GM13977 (cell line): ENCODE measurements at regions not wholly inside any gene's neighbourhood (a gene's known extent, or its start where the extent isn't known, plus 50 kb on each side); places are given as distances from the start of the nearest gene placed in this dataset.

ENCODE experiments used
- DNase-seq: peaks from one replicate; pipeline ENCODE4 v3.0.0; 2012; ENCODE audit warnings: low spot score
- in situ Hi-C: fragments of 300-500 bp; cut with MboI; formaldehyde crosslinking; loops from one replicate; pipeline ENCODE4 v1.12.0; 2022; ENCODE audit warnings: low sequenced_read_pairs, low pct_unique_long_range_greater_than_20kb, mixed read lengths, inconsistent platforms; ENCODE audit not compliant: unreplicated experiment
- TF ChIP-seq, protein P1 (sequence below): IDR thresholded peaks from 2 replicates; pipeline ENCODE4 v1.5.1; 2012; ENCODE audit warnings: mild to moderate bottlenecking, control low read depth; ENCODE audit not compliant: insufficient read depth; ENCODE audit errors: extremely low read depth, missing control alignments

GRCh38 chr10:131496351-131497052 is 185.0 kb upstream of the TCERG1L start:
- TF ChIP-seq, protein P1, sequence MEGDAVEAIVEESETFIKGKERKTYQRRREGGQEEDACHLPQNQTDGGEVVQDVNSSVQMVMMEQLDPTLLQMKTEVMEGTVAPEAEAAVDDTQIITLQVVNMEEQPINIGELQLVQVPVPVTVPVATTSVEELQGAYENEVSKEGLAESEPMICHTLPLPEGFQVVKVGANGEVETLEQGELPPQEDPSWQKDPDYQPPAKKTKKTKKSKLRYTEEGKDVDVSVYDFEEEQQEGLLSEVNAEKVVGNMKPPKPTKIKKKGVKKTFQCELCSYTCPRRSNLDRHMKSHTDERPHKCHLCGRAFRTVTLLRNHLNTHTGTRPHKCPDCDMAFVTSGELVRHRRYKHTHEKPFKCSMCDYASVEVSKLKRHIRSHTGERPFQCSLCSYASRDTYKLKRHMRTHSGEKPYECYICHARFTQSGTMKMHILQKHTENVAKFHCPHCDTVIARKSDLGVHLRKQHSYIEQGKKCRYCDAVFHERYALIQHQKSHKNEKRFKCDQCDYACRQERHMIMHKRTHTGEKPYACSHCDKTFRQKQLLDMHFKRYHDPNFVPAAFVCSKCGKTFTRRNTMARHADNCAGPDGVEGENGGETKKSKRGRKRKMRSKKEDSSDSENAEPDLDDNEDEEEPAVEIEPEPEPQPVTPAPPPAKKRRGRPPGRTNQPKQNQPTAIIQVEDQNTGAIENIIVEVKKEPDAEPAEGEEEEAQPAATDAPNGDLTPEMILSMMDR: no peak
- DNase-seq: no peak
- in situ Hi-C loops: no loop called here

GRCh38 chr10:131499566-131499965 is 188.0 kb upstream of the TCERG1L start:
- in situ Hi-C loops: no loop called here
- no peak for DNase-seq

DNA sequence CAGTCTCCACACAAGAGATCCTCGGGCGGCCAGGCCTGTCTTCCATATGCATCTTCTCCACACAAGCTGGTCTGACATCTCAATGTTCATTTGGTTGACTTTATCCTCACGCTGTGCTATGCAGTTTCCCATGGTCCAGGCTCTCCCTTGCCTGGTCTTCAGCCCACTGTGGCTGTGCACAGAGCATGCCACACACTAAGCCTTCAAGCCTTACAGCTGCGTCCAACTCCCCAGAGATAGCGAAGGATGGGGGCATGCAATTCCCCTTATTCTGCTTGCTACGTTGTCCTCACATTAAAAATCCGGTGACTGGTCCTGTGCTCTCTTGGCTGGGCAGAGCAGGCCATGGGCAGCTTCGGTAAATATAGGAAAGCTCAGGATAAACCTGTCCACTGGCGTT is 188.7 kb upstream of the TCERG1L start:
- no peak for DNase-seq
- in situ Hi-C loops: no loop called here
- TF ChIP-seq, protein P1: no peak

More at GRCh38 chr10:131499566-131499965, 188.0 kb upstream of the TCERG1L start:
- TF ChIP-seq, protein P1: no peak

DNA sequence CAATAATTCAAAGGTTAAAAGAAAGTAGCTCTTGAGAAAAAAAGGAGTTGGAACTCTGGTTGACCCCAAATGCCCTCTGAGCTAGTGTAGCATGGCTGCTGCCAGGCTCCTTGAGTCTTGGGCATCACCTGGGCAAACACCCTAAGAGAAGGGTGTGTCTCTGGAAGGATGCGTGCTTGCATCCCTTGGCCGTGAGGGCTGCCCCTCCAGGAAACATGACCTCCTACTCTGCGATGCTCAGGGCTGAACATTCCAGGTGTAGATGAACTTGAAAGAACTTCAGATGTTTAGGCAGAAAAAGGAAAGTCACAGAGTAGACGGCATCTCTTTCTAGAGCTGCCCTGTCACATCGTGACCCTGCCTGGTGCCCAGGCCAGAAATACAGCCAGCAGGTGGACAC is 189.4 kb upstream of the TCERG1L start:
- TF ChIP-seq, protein P1: no peak
- no peak for DNase-seq
- in situ Hi-C loops: no loop called here

- TF ChIP-seq, protein P1: no peak
- in situ Hi-C loops: no loop called here
- DNase-seq: no peak
Measured at GRCh38 chr10:131503992-131504391, 192.5 kb upstream of the TCERG1L start.

GRCh38 chr10:131511391-131511790 is 199.9 kb upstream of the TCERG1L start:
- TF ChIP-seq, protein P1: no peak
- in situ Hi-C loops: no loop called here
- no peak for DNase-seq
